Smooth muscle cell (in vitro differentiated cells): ENCODE measurements at regions not wholly inside any gene's neighbourhood (a gene's known extent, or its start where the extent isn't known, plus 50 kb on each side); places are given as distances from the start of the nearest gene placed in this dataset.
A peak's percentile ranks its signal among the peaks of the same experiment; 100 is the strongest.

Experiments used
- DNase-seq: peaks from one replicate; lab custom pipeline; 2025; ENCODE audit not compliant: unreplicated experiment; lab: John Stamatoyannopoulos, UW
- H2AFZ ChIP-seq: fragments of 200-600 bp; sonication (generic); 2 replicates; pipeline ENCODE4 v1.6.0; 2016; ENCODE audit warnings: antibody characterized with exemption, low read depth, mild to moderate bottlenecking
- H3F3A ChIP-seq: fragments of 200-600 bp; sonication (generic); 2 replicates; pipeline ENCODE4 v1.6.0; 2017; ENCODE audit warnings: antibody characterized with exemption, low read depth
- H3K27ac ChIP-seq: fragments of 200-600 bp; sonication (generic); 2 replicates; pipeline ENCODE4 v1.5.1; 2016; ENCODE audit warnings: low read depth, mild to moderate bottlenecking
- H3K27me3 ChIP-seq: fragments of 200-600 bp; sonication (generic); 2 replicates; pipeline ENCODE4 v1.6.1; 2016; ENCODE audit warnings: low read depth, mild to moderate bottlenecking
- H3K36me3 ChIP-seq: fragments of 200-600 bp; sonication (generic); 2 replicates; pipeline ENCODE4 v1.5.1; 2016; ENCODE audit warnings: low read depth
- H3K4me1 ChIP-seq: fragments of 200-600 bp; sonication (generic); 2 replicates; pipeline ENCODE4 v1.5.1; 2016; ENCODE audit warnings: low read depth
- H3K4me2 ChIP-seq: fragments of 200-600 bp; sonication (generic); 2 replicates; pipeline ENCODE4 v1.6.0; 2016; ENCODE audit warnings: mild to moderate bottlenecking
- H3K4me3 ChIP-seq: fragments of 200-600 bp; sonication (generic); 2 replicates; pipeline ENCODE4 v1.5.1; 2016; ENCODE audit warnings: mild to moderate bottlenecking
- H3K79me2 ChIP-seq: fragments of 200-600 bp; sonication (generic); 2 replicates; pipeline ENCODE4 v1.6.0; 2016; ENCODE audit warnings: low read depth, mild to moderate bottlenecking
- H3K9ac ChIP-seq: fragments of 200-600 bp; sonication (generic); 2 replicates; pipeline ENCODE4 v1.6.0; 2016; ENCODE audit warnings: low read depth
- H3K9me3 ChIP-seq: fragments of 200-600 bp; sonication (generic); replicated peaks from 2 replicates; pipeline ENCODE4 v1.5.1; 2016; ENCODE audit warnings: low read depth
- H4K20me1 ChIP-seq: fragments of 200-600 bp; sonication (generic); 2 replicates; pipeline ENCODE4 v1.6.0; 2016; ENCODE audit warnings: low read depth
- CTCF ChIP-seq: fragments of 200-600 bp; sonication (generic); IDR thresholded peaks from 2 replicates; pipeline ENCODE4 v1.5.1; 2017; ENCODE audit warnings: borderline replicate concordance, mild to moderate bottlenecking, antibody characterized with exemption; ENCODE audit not compliant: insufficient read depth, poor library complexity, severe bottlenecking
- WGBS: methylation state at CpG from one replicate; pipeline ENCODE4 v1.1.7; 2016; ENCODE audit warnings: low lambda C conversion rate; 5-methylcytosine and 5-hydroxymethylcytosine counted together

GRCh38 chr2:123468071-123468470, 557.0 kb upstream of the CNTNAP5 start:
- H3K9ac ChIP-seq, result no peak overlapping the region
- no peaks in the 10 kb centered on the region for H3F3A ChIP-seq
- H3K9me3 ChIP-seq, result no peaks in the 10 kb centered on the region
- H3K79me2 ChIP-seq, result no peaks in the 10 kb centered on the region
- 0% methylated on average over 1 of the region's 1 CpG for WGBS
- no peaks in the 10 kb centered on the region for H3K36me3 ChIP-seq
- peak overlapping the region; percentile 51 for H2AFZ ChIP-seq
- H3K4me2 ChIP-seq, result peak overlapping the region; percentile 54
- H3K4me1 ChIP-seq, result no peaks in the 10 kb centered on the region
- DNase-seq, result no peak
- no peaks in the 10 kb centered on the region for H3K27me3 ChIP-seq
- no peak overlapping the region for H3K4me3 ChIP-seq
- H4K20me1 ChIP-seq, result no peaks in the 10 kb centered on the region
- TF ChIP-seq CTCF, result no peak
- H3K27ac ChIP-seq, result peak overlapping the region; percentile 46

- Histone ChIP-seq H3K4me1 (no peaks in the 10 kb centered on the region), H3K79me2 (no peaks in the 10 kb centered on the region), H3K36me3 (no peaks in the 10 kb centered on the region), H3K9ac (no peak overlapping the region), H3K4me2 (no peak overlapping the region), H3K9me3 (no peaks in the 10 kb centered on the region), H2AFZ (peak overlapping the region; percentile 24), H4K20me1 (no peaks in the 10 kb centered on the region), H3K27ac (no peak overlapping the region), H3F3A (no peaks in the 10 kb centered on the region), H3K4me3 (no peak overlapping the region), H3K27me3 (no peaks in the 10 kb centered on the region)
- DNase-seq, result no peak
- TF ChIP-seq CTCF, result no peak
- WGBS, result 55% methylated on average over 3 of the region's 3 CpGs
Observed at GRCh38 chr2:123481406-123481805, 543.7 kb upstream of the CNTNAP5 start.

- Histone ChIP-seq H3K27me3 (no peaks in the 10 kb centered on the region), H3K4me3 (no peak overlapping the region), H3F3A (no peaks in the 10 kb centered on the region), H4K20me1 (no peaks in the 10 kb centered on the region), H3K27ac (no peak overlapping the region), H2AFZ (no peak overlapping the region), H3K4me2 (no peak overlapping the region), H3K4me1 (no peaks in the 10 kb centered on the region), H3K36me3 (no peaks in the 10 kb centered on the region), H3K9ac (no peak overlapping the region), H3K9me3 (no peaks in the 10 kb centered on the region), H3K79me2 (no peaks in the 10 kb centered on the region)
- DNase-seq, result no peak
- no peak for TF ChIP-seq CTCF
- WGBS, result 95% methylated on average over 1 of the region's 1 CpG
Observed at GRCh38 chr2:123485056-123485455, 540.0 kb upstream of the CNTNAP5 start.

GRCh38 chr2:123493687-123494086, 531.4 kb upstream of the CNTNAP5 start:
- TF ChIP-seq CTCF, result no peak
- H3F3A ChIP-seq, result no peaks in the 10 kb centered on the region
- no peaks in the 10 kb centered on the region for H4K20me1 ChIP-seq
- WGBS, result 80% methylated on average over 1 of the region's 1 CpG
- H3K4me1 ChIP-seq, result no peaks in the 10 kb centered on the region
- H3K27me3 ChIP-seq, result no peaks in the 10 kb centered on the region
- DNase-seq, result no peak
- H3K9me3 ChIP-seq, result no peaks in the 10 kb centered on the region
- H3K79me2 ChIP-seq, result no peaks in the 10 kb centered on the region
- H3K36me3 ChIP-seq, result no peaks in the 10 kb centered on the region
- H3K4me3 ChIP-seq, result no peak overlapping the region
- no peak overlapping the region for H3K4me2 ChIP-seq
- no peak overlapping the region for H3K9ac ChIP-seq
- no peak overlapping the region for H2AFZ ChIP-seq
- no peak overlapping the region for H3K27ac ChIP-seq
